B cell (primary cell): ENCODE measurements at regions not wholly inside any gene's neighbourhood (a gene's known extent, or its start where the extent isn't known, plus 50 kb on each side); places are given as distances from the start of the nearest gene placed in this dataset.

Experiments
- EZH2 ChIP-seq: IDR thresholded peaks from 2 replicates; pipeline ENCODE4 v1.6.1; 2012; ENCODE audit warnings: borderline replicate concordance, low read depth, mild to moderate bottlenecking, moderate library complexity, low read length; ENCODE audit not compliant: insufficient read depth, poor library complexity, severe bottlenecking
- TF ChIP-seq, protein P1 (sequence below): fragments of 200-600 bp; IDR thresholded peaks from one replicate; pipeline ENCODE4 v1.8.0; 2022; ENCODE audit warnings: antibody characterized with exemption, mild to moderate bottlenecking

DNA sequence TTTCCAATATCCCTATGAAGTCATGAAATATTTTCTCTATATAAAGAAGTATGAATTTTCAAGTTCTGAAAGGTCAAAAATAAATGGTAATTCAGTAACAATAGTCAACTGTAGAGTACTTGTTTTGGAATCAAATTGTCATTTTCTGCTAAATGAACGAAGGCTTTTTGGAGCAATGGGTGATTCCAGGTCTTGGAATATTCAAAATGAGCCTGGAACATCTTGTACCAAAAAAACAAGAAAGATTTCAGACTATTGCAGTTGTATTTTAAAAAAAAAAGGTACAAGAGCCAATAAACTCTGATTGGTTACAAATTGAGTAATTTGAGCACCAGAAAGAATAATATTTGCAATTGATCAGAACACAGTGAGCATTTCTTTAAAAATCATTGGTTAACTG, 730.1 kb downstream of the DTWD2 start:
- TF ChIP-seq, protein P1, sequence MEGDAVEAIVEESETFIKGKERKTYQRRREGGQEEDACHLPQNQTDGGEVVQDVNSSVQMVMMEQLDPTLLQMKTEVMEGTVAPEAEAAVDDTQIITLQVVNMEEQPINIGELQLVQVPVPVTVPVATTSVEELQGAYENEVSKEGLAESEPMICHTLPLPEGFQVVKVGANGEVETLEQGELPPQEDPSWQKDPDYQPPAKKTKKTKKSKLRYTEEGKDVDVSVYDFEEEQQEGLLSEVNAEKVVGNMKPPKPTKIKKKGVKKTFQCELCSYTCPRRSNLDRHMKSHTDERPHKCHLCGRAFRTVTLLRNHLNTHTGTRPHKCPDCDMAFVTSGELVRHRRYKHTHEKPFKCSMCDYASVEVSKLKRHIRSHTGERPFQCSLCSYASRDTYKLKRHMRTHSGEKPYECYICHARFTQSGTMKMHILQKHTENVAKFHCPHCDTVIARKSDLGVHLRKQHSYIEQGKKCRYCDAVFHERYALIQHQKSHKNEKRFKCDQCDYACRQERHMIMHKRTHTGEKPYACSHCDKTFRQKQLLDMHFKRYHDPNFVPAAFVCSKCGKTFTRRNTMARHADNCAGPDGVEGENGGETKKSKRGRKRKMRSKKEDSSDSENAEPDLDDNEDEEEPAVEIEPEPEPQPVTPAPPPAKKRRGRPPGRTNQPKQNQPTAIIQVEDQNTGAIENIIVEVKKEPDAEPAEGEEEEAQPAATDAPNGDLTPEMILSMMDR = no peak
- TF ChIP-seq EZH2 = no peak
